Upper lobe of left lung (tissue), 6 donors: ENCODE measurements at regions not wholly inside any gene's neighbourhood (a gene's known extent, or its start where the extent isn't known, plus 50 kb on each side); places are given as distances from the start of the nearest gene placed in this dataset.
"Not testable (repeated sequence)": the region's sequence is repeated elsewhere in the genome, so short reads cannot be mapped to it uniquely, and the experiment has no call there.

Experiments used
- ATAC-seq, 2 donors: fragments of 200-7000 bp; cut with Tn5 transposase; one replicate each; pipeline ENCODE4 v1.9.1; 2022; ENCODE audit warnings: mild to moderate bottlenecking in 2 of 2, moderate library complexity in 2 of 2; ENCODE audit not compliant: low FRiP score in 2 of 2
- DNase-seq, 2 donors: peaks; one replicate each; pipeline ENCODE4 v3.0.0-alpha.2; 2019 to 2020
- H3K27ac ChIP-seq, 4 donors: fragments of 200-600 bp; sonication (generic); one replicate each; pipeline ENCODE4 v1.5.1; 2016 to 2019
- H3K27me3 ChIP-seq, 4 donors: fragments of 200-600 bp; sonication (generic); one replicate each; pipeline ENCODE4 v1.5.1; 2017 to 2019
- H3K36me3 ChIP-seq, 4 donors: fragments of 200-600 bp; sonication (generic); one replicate each; pipeline ENCODE4 v1.5.1; 2016 to 2019
- H3K4me1 ChIP-seq, 4 donors: fragments of 200-600 bp; sonication (generic); one replicate each; pipeline ENCODE4 v1.5.1; 2018 to 2019
- H3K4me3 ChIP-seq, 4 donors: fragments of 200-600 bp; sonication (generic); one replicate each; pipeline ENCODE4 v1.5.1; 2017 to 2019; ENCODE audit warnings: mild to moderate bottlenecking in 2 of 4, moderate library complexity in 1 of 4
- H3K9me3 ChIP-seq, 4 donors: fragments of 200-600 bp; sonication (generic); one replicate each; pipeline ENCODE4 v1.5.1; 2018 to 2019
- EP300 ChIP-seq, 4 donors: sonication (generic); formaldehyde crosslinking; IDR thresholded peaks; one replicate each; pipeline ENCODE4 v1.5.1; 2017; ENCODE audit warnings: antibody characterized with exemption in 4 of 4, control low read depth in 2 of 4
- POLR2A ChIP-seq, 4 donors: fragments of 450-650 bp; IDR thresholded peaks; one replicate each; pipeline ENCODE4 v1.5.1; 2016 to 2017; ENCODE audit warnings: antibody characterized with exemption in 4 of 4, mild to moderate bottlenecking in 2 of 4
- POLR2AphosphoS5 ChIP-seq, 2 donors: sonication (generic); formaldehyde crosslinking; IDR thresholded peaks; one replicate each; pipeline ENCODE4 v1.5.1; 2017; ENCODE audit warnings: antibody characterized with exemption in 2 of 2
- WGBS, 2 donors: methylation state at CpG; one replicate each; pipeline ENCODE4 v1.1.5; 2017 to 2018; 5-methylcytosine and 5-hydroxymethylcytosine counted together
- TF ChIP-seq, protein P1 (sequence below), 6 experiments: fragments of 450-650 bp in 4 of 6; fragments of 200-600 bp in 2 of 6; sonication (generic) in 2 of 6; IDR thresholded peaks; one replicate each; pipeline ENCODE4 v1.5.1; 2016 to 2019; ENCODE audit warnings: antibody characterized with exemption in 6 of 6
- donor health status: DM: no; HTN: no; CAD: no; lungs with moderate emphysema.
- donor health status: DM: no; HTN: yes; CAD: no; lungs with severe emphysema.

DNA sequence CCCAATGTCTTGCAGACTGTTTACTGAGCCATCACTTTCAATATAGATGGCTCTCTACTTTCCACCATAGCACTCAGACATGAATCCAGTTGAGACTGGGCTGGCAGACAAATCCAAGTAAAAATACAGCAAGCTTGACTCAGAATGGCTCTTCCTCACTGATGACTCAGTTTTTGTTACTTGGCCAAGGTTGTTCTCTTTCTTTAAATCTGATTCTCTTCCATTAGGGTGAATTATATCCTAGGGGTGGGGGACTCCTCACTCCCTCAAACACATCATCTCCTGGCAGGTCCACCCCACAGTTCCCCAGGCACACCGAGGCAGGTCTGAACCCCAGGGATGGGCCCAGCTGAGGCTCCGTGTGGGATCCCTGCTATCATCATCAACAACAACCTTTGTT is 157.9 kb downstream of the MEX3B start:
- TF ChIP-seq, protein P1, sequence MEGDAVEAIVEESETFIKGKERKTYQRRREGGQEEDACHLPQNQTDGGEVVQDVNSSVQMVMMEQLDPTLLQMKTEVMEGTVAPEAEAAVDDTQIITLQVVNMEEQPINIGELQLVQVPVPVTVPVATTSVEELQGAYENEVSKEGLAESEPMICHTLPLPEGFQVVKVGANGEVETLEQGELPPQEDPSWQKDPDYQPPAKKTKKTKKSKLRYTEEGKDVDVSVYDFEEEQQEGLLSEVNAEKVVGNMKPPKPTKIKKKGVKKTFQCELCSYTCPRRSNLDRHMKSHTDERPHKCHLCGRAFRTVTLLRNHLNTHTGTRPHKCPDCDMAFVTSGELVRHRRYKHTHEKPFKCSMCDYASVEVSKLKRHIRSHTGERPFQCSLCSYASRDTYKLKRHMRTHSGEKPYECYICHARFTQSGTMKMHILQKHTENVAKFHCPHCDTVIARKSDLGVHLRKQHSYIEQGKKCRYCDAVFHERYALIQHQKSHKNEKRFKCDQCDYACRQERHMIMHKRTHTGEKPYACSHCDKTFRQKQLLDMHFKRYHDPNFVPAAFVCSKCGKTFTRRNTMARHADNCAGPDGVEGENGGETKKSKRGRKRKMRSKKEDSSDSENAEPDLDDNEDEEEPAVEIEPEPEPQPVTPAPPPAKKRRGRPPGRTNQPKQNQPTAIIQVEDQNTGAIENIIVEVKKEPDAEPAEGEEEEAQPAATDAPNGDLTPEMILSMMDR (IDR thresholded peaks at IDR 0.05) = no peak
- no peak for TF ChIP-seq POLR2A (IDR thresholded peaks at IDR 0.05)
- no peak for TF ChIP-seq POLR2AphosphoS5 (IDR thresholded peaks at IDR 0.05)
- no peak for TF ChIP-seq EP300 (IDR thresholded peaks at IDR 0.05)
- DNase-seq (no peak), ATAC-seq (peak in 1 of 2 donors; percentile 64)
- H3K36me3 ChIP-seq = no peaks in the 10 kb centered on the region
- H3K4me3 ChIP-seq = no peak overlapping the region
- 85 to 92% methylated on average over 2 of the region's 2 CpGs for WGBS, 2 donors
- no peaks in the 10 kb centered on the region for H3K9me3 ChIP-seq
- no peaks in the 10 kb centered on the region for H3K27me3 ChIP-seq
- H3K4me1 ChIP-seq = peaks cover 0 to 7% (median 0%) of the 10 kb centered on the region in 4 donors
- H3K27ac ChIP-seq = no peak overlapping the region

DNA sequence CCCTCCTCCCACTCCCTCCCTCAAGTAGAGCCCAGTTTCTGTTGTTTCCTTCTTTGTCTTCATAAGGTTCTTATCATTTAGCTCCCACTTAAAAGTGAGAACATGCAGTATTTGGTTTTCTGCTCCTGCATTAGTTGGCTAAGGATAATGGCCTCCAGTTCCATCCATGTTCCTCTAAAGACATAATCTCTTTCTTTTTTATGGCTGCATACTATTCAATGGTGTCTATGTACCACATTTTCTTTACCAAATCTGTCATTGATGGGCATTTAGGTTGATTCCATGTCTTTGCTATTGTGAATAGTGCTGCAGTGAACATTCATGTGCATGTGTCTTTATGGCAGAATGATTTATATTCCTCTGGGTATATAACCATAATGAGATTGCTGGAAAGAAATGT is 158.6 kb downstream of the MEX3B start:
- not testable (repeated sequence) for ATAC-seq, DNase-seq, H3K9me3 ChIP-seq, H3K27ac ChIP-seq, H3K4me3 ChIP-seq, H3K27me3 ChIP-seq, H3K4me1 ChIP-seq, H3K36me3 ChIP-seq

DNA sequence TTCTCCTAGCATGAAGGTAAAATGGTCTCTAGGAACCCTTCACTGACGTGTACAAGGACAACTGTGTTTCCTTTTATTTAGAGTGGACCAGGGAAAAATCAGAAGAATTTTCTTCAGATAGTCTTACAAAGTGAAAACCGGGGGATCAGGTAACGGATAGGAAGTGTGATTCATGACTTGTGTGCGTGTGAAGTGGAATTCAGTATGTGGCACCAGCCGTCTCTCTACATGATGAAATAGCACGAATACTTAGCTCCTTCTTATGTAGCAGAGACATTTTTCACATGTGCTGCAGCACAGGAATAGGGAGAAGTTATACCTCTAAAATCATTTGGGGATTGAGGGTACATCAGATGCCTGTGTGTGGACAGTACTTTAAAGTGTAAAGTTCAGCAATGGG is 159.2 kb downstream of the MEX3B start:
- H3K27me3 ChIP-seq = no peaks in the 10 kb centered on the region
- no peak overlapping the region for H3K27ac ChIP-seq
- TF ChIP-seq EP300 (IDR thresholded peaks at IDR 0.05) = no peak
- TF ChIP-seq POLR2A (IDR thresholded peaks at IDR 0.05) = no peak
- no peak for TF ChIP-seq POLR2AphosphoS5 (IDR thresholded peaks at IDR 0.05)
- TF ChIP-seq, protein P1 (IDR thresholded peaks at IDR 0.05) = no peak
- 90 to 91% methylated on average over 6 of the region's 6 CpGs for WGBS, 2 donors
- no peaks in the 10 kb centered on the region for H3K9me3 ChIP-seq
- DNase-seq (no peak), ATAC-seq (no peak)
- no peaks in the 10 kb centered on the region for H3K36me3 ChIP-seq
- no peak overlapping the region for H3K4me3 ChIP-seq
- peaks cover 0 to 7% (median 0%) of the 10 kb centered on the region in 4 donors for H3K4me1 ChIP-seq

DNA sequence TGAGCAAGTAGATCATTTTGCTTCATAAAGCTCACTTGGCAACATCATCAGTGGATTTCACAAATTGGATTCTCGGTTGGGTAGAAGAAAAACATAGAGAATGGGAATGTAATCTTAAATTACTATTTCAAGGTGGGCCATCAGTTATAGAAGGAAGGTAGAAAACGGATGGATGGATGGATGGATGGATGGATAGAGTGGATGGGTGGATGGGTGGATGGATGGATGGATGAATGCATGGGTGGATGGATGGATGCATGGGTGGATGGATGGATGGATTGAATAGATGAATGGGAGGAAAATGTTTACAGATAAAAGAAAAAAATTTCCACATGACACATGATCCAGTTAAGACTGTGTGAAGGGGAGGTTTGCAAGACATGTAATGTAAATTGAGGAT is 159.7 kb downstream of the MEX3B start:
- H3K4me1 ChIP-seq = peaks cover 0 to 7% (median 0%) of the 10 kb centered on the region in 4 donors
- H3K9me3 ChIP-seq = no peaks in the 10 kb centered on the region
- 92 to 95% methylated on average over 2 of the region's 2 CpGs for WGBS, 2 donors
- H3K27ac ChIP-seq = no peak overlapping the region
- TF ChIP-seq POLR2AphosphoS5 (IDR thresholded peaks at IDR 0.05) (no peak), POLR2A (IDR thresholded peaks at IDR 0.05) (no peak), EP300 (IDR thresholded peaks at IDR 0.05) (no peak)
- TF ChIP-seq, protein P1 (IDR thresholded peaks at IDR 0.05) = no peak
- no peaks in the 10 kb centered on the region for H3K27me3 ChIP-seq
- H3K4me3 ChIP-seq = no peak overlapping the region
- no peak for ATAC-seq
- DNase-seq = no peak
- no peaks in the 10 kb centered on the region for H3K36me3 ChIP-seq

DNA sequence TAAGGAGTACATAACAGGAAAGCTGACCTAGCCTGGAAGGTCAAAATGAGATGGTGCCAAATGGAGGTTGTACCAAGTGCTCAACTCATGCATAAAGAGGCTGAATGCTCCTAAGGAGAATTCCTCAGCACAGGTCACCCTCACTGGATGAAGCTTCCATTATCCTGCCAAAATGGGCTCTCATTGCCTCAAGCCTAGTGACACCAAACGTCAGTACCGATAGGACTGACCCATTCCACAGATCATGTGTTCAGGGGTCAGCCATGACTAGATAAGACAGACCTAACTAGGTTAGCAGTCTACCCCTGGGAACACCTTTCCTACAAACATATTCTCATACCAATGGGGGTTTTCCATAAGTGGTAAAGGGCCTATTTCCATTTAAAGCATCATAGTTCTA is 160.7 kb downstream of the MEX3B start:
- TF ChIP-seq POLR2AphosphoS5 (IDR thresholded peaks at IDR 0.05) (no peak), POLR2A (IDR thresholded peaks at IDR 0.05) (no peak), EP300 (IDR thresholded peaks at IDR 0.05) (no peak)
- TF ChIP-seq, protein P1 (IDR thresholded peaks at IDR 0.05) = no peak
- Histone ChIP-seq H3K27me3 (no peaks in the 10 kb centered on the region), H3K4me1 (peaks cover 0 to 7% (median 0%) of the 10 kb centered on the region in 4 donors), H3K36me3 (no peaks in the 10 kb centered on the region), H3K9me3 (no peaks in the 10 kb centered on the region), H3K4me3 (no peak overlapping the region), H3K27ac (no peak overlapping the region)
- 98 to 100% methylated on average over 2 of the region's 2 CpGs for WGBS, 2 donors
- DNase-seq (no peak), ATAC-seq (no peak)
